ENCODE measurements at regions not wholly inside any gene's neighbourhood (a gene's known extent, or its start where the extent isn't known, plus 50 kb on each side); places are given as distances from the start of the nearest gene placed in this dataset.

- Histone ChIP-seq H3K36me3 (ENCODE audit: control insufficient read depth, insufficient read depth, low read length) (no peaks in the 10 kb centered on the region), H3K4me1 (ENCODE audit: control insufficient read depth, insufficient read depth, low read length, poor library complexity, severe bottlenecking) (peaks cover 34% of the 10 kb centered on the region), H3K4me3 (ENCODE audit: extremely low read depth, insufficient read depth, low read length, poor library complexity, severe bottlenecking) (no peak overlapping the region), H3K27ac (ENCODE audit: low read depth, low read length, severe bottlenecking) (no peak overlapping the region), H3K9me3 (ENCODE audit: control insufficient read depth, low read length) (no peaks in the 10 kb centered on the region)
- 91 to 97% methylated on average over 15 of the region's 17 CpGs for WGBS, 2 experiments (ENCODE audit: insufficient coverage in 2 of 2)
These were observed 169.1 kb upstream of the CDYL start for GRCh38 chr6:4606821-4607704.

DNA sequence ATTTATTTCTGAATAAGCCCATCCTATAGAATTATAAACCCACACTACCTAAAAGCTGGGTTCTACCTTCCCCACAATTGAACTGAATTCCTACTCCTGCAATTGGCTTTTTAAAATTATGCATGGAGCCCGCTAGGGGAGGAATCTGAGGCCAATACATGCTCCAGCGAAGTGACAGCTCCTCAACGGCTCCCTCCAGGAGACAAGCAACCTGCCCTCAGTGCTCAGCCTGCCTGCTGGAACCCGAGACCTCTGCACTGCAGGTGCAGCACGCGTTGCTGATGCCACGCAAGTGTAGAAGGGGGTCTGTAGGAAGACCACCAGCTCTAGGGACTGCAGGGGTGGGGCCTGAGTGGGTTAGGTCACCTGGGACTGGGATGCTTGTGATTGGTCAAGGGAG, 170.2 kb upstream of the CDYL start:
- no peak overlapping the region for H3K4me3 ChIP-seq (ENCODE audit: extremely low read depth, insufficient read depth, low read length, poor library complexity, severe bottlenecking)
- H3K27ac ChIP-seq (ENCODE audit: low read depth, low read length, severe bottlenecking) = no peak overlapping the region
- no peaks in the 10 kb centered on the region for H3K36me3 ChIP-seq (ENCODE audit: control insufficient read depth, insufficient read depth, low read length)
- peaks cover 26% of the 10 kb centered on the region for H3K4me1 ChIP-seq (ENCODE audit: control insufficient read depth, insufficient read depth, low read length, poor library complexity, severe bottlenecking)
- H3K9me3 ChIP-seq (ENCODE audit: control insufficient read depth, low read length) = no peaks in the 10 kb centered on the region
- WGBS, 2 experiments (ENCODE audit: insufficient coverage in 2 of 2) = 89 to 94% methylated on average over 4 to 6 of the region's 7 CpGs

DNA sequence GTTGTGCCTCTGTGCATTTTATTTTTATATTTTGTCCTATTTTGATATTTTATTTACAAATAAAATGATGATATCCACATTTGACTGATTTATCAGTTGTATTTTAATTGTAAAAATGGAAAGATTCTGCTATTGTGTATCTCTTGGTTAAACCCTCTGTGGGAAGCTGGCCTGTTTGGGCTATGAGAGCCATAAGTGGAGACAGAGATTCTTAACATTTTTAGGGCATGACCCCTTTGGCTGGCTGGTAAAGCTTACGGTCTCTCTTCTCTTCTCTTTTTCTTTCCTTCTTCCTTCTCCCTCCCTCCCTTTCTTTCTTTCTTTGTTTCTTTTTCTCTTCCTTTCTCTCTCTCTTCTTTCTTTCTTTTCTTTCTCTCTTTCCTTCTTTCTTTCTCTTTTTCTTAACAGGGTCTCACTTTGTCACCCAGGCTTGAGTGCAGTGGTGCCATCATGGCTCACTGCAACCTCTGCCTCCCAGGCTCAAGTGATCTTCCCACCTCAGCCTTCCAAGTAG, 172.3 kb upstream of the CDYL start:
- Histone ChIP-seq H3K27ac (ENCODE audit: low read depth, low read length, severe bottlenecking) (no peak overlapping the region), H3K4me1 (ENCODE audit: control insufficient read depth, insufficient read depth, low read length, poor library complexity, severe bottlenecking) (peaks cover 23% of the 10 kb centered on the region), H3K36me3 (ENCODE audit: control insufficient read depth, insufficient read depth, low read length) (no peaks in the 10 kb centered on the region), H3K9me3 (ENCODE audit: control insufficient read depth, low read length) (no peaks in the 10 kb centered on the region), H3K4me3 (ENCODE audit: extremely low read depth, insufficient read depth, low read length, poor library complexity, severe bottlenecking) (no peak overlapping the region)
- 89 to 100% methylated on average over 1 of the region's 1 CpG for WGBS, 2 experiments (ENCODE audit: insufficient coverage in 2 of 2)

GRCh38 chr6:4603291-4603690, 172.9 kb upstream of the CDYL start:
- Histone ChIP-seq H3K27ac (ENCODE audit: low read depth, low read length, severe bottlenecking) (peak overlapping the region; percentile 64), H3K36me3 (ENCODE audit: control insufficient read depth, insufficient read depth, low read length) (no peaks in the 10 kb centered on the region), H3K4me3 (ENCODE audit: extremely low read depth, insufficient read depth, low read length, poor library complexity, severe bottlenecking) (no peak overlapping the region), H3K9me3 (ENCODE audit: control insufficient read depth, low read length) (no peaks in the 10 kb centered on the region), H3K4me1 (ENCODE audit: control insufficient read depth, insufficient read depth, low read length, poor library complexity, severe bottlenecking) (peaks cover 21% of the 10 kb centered on the region)
- 89 to 94% methylated on average over 4 to 5 of the region's 7 CpGs for WGBS, 2 experiments (ENCODE audit: insufficient coverage in 2 of 2)

DNA sequence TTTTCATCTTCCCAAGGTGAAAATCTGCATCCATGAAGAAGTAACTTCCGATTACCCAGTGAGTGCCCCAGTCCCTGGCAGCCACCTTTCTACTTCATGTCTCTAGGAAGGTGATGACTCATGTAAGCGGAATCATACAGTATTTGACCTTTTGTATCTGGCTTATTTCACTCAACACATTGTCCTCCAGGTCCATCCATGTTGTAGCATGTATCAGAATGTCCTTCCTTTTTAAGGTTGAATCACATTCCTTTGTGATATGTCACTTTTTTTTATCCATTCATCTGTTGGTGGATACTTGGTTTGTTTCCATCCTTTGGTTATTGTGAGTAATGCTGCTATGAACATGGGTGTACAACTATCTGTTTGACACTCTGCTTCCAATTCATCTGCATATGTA, 176.3 kb upstream of the CDYL start:
- Histone ChIP-seq H3K9me3 (ENCODE audit: control insufficient read depth, low read length) (no peaks in the 10 kb centered on the region), H3K27ac (ENCODE audit: low read depth, low read length, severe bottlenecking) (peak overlapping the region; percentile 68), H3K4me1 (ENCODE audit: control insufficient read depth, insufficient read depth, low read length, poor library complexity, severe bottlenecking) (peaks cover 15% of the 10 kb centered on the region), H3K36me3 (ENCODE audit: control insufficient read depth, insufficient read depth, low read length) (no peaks in the 10 kb centered on the region), H3K4me3 (ENCODE audit: extremely low read depth, insufficient read depth, low read length, poor library complexity, severe bottlenecking) (no peak overlapping the region)
- 67% methylated on average over 1 of the region's 2 CpGs; no CpG with 5 or more reads in 1 of the 2 experiments for WGBS, 2 experiments (ENCODE audit: insufficient coverage in 2 of 2)

DNA sequence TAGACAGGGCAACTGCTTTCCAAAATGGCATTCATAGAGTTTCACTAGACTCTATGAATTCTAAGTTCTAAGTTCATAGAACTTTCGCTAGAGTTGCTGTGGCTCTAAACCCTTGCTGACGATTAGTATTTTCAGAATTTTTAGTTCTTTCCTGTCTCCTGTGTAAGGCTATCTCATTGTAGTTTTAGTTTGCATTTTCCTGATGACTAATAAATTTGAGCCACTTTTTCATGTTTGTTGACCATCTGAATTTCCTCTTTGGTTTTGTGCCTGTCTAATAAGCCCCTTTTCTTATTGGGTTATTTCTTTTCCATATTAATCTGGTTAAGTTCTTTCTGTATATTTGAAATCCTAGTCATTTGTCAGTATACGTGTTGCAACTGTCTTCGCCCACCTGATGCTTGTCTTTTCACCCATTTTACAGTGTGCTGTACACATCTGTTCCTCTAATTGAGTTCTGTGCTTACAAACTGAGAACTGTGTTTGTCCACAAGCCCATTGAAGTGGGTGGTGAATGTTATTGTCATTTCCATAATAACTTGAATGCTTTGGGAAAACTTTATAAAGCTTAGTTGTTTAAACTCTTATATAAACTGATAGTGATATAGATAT, 177.7 kb upstream of the CDYL start:
- H3K4me1 ChIP-seq (ENCODE audit: control insufficient read depth, insufficient read depth, low read length, poor library complexity, severe bottlenecking) = peaks cover 15% of the 10 kb centered on the region
- no peaks in the 10 kb centered on the region for H3K36me3 ChIP-seq (ENCODE audit: control insufficient read depth, insufficient read depth, low read length)

DNA sequence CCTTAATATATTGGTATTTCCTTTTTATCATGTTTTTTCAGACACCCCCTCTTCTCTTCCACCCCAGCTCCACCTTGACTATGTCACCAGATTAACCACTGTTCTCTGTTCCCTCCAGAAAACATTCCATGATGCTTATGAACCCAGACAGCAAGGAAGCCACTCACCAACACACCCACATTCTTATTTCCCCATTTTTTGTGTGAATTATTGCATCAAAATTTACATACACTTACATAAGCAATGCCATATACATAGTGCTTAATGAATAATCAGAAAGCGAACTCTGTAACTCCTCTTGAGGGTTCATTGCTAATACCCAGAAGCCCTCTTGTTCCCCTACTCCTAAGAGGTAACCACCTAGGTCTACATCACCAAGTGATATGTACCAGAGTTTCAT, 182.3 kb upstream of the CDYL start:
- H3K4me3 ChIP-seq (ENCODE audit: extremely low read depth, insufficient read depth, low read length, poor library complexity, severe bottlenecking) = no peak overlapping the region
- no peaks in the 10 kb centered on the region for H3K36me3 ChIP-seq (ENCODE audit: control insufficient read depth, insufficient read depth, low read length)
- 86 to 100% methylated on average over 1 of the region's 1 CpG for WGBS, 2 experiments (ENCODE audit: insufficient coverage in 2 of 2)

More for the DNA sequence above, 177.7 kb upstream of the CDYL start:
- 94 to 100% methylated on average over 1 to 2 of the region's 4 CpGs for WGBS, 2 experiments (ENCODE audit: insufficient coverage in 2 of 2)
- Histone ChIP-seq H3K9me3 (ENCODE audit: control insufficient read depth, low read length) (no peaks in the 10 kb centered on the region), H3K27ac (ENCODE audit: low read depth, low read length, severe bottlenecking) (no peak overlapping the region), H3K4me3 (ENCODE audit: extremely low read depth, insufficient read depth, low read length, poor library complexity, severe bottlenecking) (no peak overlapping the region)

DNA sequence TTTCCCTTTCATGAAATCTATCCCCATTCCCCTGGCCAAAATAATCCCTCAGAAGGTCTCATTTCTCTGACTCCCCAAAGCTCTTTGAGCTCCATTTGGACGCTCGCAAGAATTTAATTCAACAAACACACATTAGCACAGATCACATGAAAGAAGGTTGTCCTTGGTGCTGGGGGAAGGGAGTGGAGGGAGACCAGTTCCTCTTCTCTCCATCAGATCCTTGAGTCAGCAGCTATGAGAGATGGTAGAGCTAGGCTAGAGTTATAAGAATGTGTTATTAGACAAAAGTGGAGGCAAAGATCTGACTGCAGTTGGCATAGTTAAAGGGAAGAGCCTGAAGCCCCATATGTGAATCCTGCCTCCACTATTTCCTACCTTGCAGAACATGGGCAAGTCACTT, 184.2 kb upstream of the CDYL start:
- no peaks in the 10 kb centered on the region for H3K4me1 ChIP-seq (ENCODE audit: control insufficient read depth, insufficient read depth, low read length, poor library complexity, severe bottlenecking)
- H3K9me3 ChIP-seq (ENCODE audit: control insufficient read depth, low read length) = no peaks in the 10 kb centered on the region
- H3K27ac ChIP-seq (ENCODE audit: low read depth, low read length, severe bottlenecking) = no peak overlapping the region
- H3K4me3 ChIP-seq (ENCODE audit: extremely low read depth, insufficient read depth, low read length, poor library complexity, severe bottlenecking) = no peak overlapping the region
- H3K36me3 ChIP-seq (ENCODE audit: control insufficient read depth, insufficient read depth, low read length) = no peaks in the 10 kb centered on the region
- no CpG with 5 or more reads among the region's 2 CpGs for WGBS, 2 experiments (ENCODE audit: insufficient coverage in 2 of 2)

More for the DNA sequence above, 182.3 kb upstream of the CDYL start:
- Histone ChIP-seq H3K27ac (ENCODE audit: low read depth, low read length, severe bottlenecking) (no peak overlapping the region), H3K4me1 (ENCODE audit: control insufficient read depth, insufficient read depth, low read length, poor library complexity, severe bottlenecking) (no peaks in the 10 kb centered on the region), H3K9me3 (ENCODE audit: control insufficient read depth, low read length) (no peaks in the 10 kb centered on the region)

GRCh38 chr6:4591218-4591617, 185.0 kb upstream of the CDYL start:
- Histone ChIP-seq H3K9me3 (ENCODE audit: control insufficient read depth, low read length) (no peaks in the 10 kb centered on the region), H3K4me3 (ENCODE audit: extremely low read depth, insufficient read depth, low read length, poor library complexity, severe bottlenecking) (no peak overlapping the region), H3K4me1 (ENCODE audit: control insufficient read depth, insufficient read depth, low read length, poor library complexity, severe bottlenecking) (peaks cover 5% of the 10 kb centered on the region), H3K36me3 (ENCODE audit: control insufficient read depth, insufficient read depth, low read length) (no peaks in the 10 kb centered on the region), H3K27ac (ENCODE audit: low read depth, low read length, severe bottlenecking) (no peak overlapping the region)
- WGBS, 2 experiments (ENCODE audit: insufficient coverage in 2 of 2) = 92 to 94% methylated on average over 4 to 6 of the region's 6 CpGs

GRCh38 chr6:4589295-4589694, 186.9 kb upstream of the CDYL start:
- H3K4me3 ChIP-seq (ENCODE audit: extremely low read depth, insufficient read depth, low read length, poor library complexity, severe bottlenecking) = no peak overlapping the region
- no peaks in the 10 kb centered on the region for H3K36me3 ChIP-seq (ENCODE audit: control insufficient read depth, insufficient read depth, low read length)
- 92 to 93% methylated on average over 2 of the region's 2 CpGs for WGBS, 2 experiments (ENCODE audit: insufficient coverage in 2 of 2)
- H3K9me3 ChIP-seq (ENCODE audit: control insufficient read depth, low read length) = no peaks in the 10 kb centered on the region
- peaks cover 5% of the 10 kb centered on the region for H3K4me1 ChIP-seq (ENCODE audit: control insufficient read depth, insufficient read depth, low read length, poor library complexity, severe bottlenecking)
- H3K27ac ChIP-seq (ENCODE audit: low read depth, low read length, severe bottlenecking) = no peak overlapping the region

DNA sequence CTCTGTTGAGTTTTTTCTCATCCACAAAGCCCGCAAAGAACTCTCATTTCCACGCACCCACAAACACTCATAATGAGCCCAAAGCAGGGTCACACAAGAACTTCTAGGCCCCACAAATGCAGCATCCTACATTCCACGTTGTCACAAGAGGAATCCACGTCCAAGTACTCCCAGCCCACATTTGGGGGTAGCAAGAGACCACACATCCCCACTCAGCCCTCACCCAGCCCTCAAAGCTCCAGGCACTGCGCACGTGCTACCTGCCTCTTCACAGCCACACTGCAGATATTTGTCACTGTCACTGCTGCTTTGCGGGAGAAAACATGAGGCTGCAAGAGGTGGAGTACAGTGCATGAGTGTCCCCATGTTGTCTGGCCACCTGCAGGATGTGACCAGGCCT, 187.6 kb upstream of the CDYL start:
- no peaks in the 10 kb centered on the region for H3K9me3 ChIP-seq (ENCODE audit: control insufficient read depth, low read length)
- no peak overlapping the region for H3K27ac ChIP-seq (ENCODE audit: low read depth, low read length, severe bottlenecking)
- H3K4me1 ChIP-seq (ENCODE audit: control insufficient read depth, insufficient read depth, low read length, poor library complexity, severe bottlenecking) = peaks cover 8% of the 10 kb centered on the region
- no peak overlapping the region for H3K4me3 ChIP-seq (ENCODE audit: extremely low read depth, insufficient read depth, low read length, poor library complexity, severe bottlenecking)
- no peaks in the 10 kb centered on the region for H3K36me3 ChIP-seq (ENCODE audit: control insufficient read depth, insufficient read depth, low read length)
- 84 to 90% methylated on average over 5 to 7 of the region's 7 CpGs for WGBS, 2 experiments (ENCODE audit: insufficient coverage in 2 of 2)
